ENCODE measurements at regions not wholly inside any gene's neighbourhood (a gene's known extent, or its start where the extent isn't known, plus 50 kb on each side); places are given as distances from the start of the nearest gene placed in this dataset.

GRCh38 chr15:37252530-37252929, 152.2 kb upstream of the MEIS2 start:
- H3K36me3 ChIP-seq (ENCODE audit: control insufficient read depth in 1 of 2, insufficient read depth in 2 of 2, low read length in 2 of 2), result no peaks in the 10 kb centered on the region
- H3K4me1 ChIP-seq (ENCODE audit: control insufficient read depth in 1 of 2, insufficient read depth in 2 of 2, low read length in 2 of 2), result no peaks in the 10 kb centered on the region
- H3K27ac ChIP-seq (ENCODE audit: low read depth, low read length), result no peak overlapping the region
- H3K4me3 ChIP-seq (ENCODE audit: low read depth in 1 of 2, low read length in 2 of 2), result no peak overlapping the region
- no peaks in the 10 kb centered on the region for H3K9me3 ChIP-seq (ENCODE audit: control insufficient read depth in 1 of 2, low read length in 2 of 2)
- no peak overlapping the region for H3K9ac ChIP-seq (ENCODE audit: low read depth in 1 of 2, low read length in 2 of 2)
- no peaks in the 10 kb centered on the region for H3K27me3 ChIP-seq (ENCODE audit: control insufficient read depth in 1 of 2, insufficient read depth in 2 of 2, low read length in 2 of 2)

GRCh38 chr15:37253877-37254276, 153.5 kb upstream of the MEIS2 start:
- Histone ChIP-seq H3K36me3 (ENCODE audit: control insufficient read depth in 1 of 2, insufficient read depth in 2 of 2, low read length in 2 of 2) (no peaks in the 10 kb centered on the region), H3K9ac (ENCODE audit: low read depth in 1 of 2, low read length in 2 of 2) (no peak overlapping the region), H3K4me1 (ENCODE audit: control insufficient read depth in 1 of 2, insufficient read depth in 2 of 2, low read length in 2 of 2) (no peaks in the 10 kb centered on the region), H3K27ac (ENCODE audit: low read depth, low read length) (no peak overlapping the region), H3K9me3 (ENCODE audit: control insufficient read depth in 1 of 2, low read length in 2 of 2) (no peaks in the 10 kb centered on the region), H3K4me3 (ENCODE audit: low read depth in 1 of 2, low read length in 2 of 2) (no peak overlapping the region), H3K27me3 (ENCODE audit: control insufficient read depth in 1 of 2, insufficient read depth in 2 of 2, low read length in 2 of 2) (no peaks in the 10 kb centered on the region)

- Histone ChIP-seq H3K36me3 (ENCODE audit: control insufficient read depth in 1 of 2, insufficient read depth in 2 of 2, low read length in 2 of 2) (no peaks in the 10 kb centered on the region), H3K9me3 (ENCODE audit: control insufficient read depth in 1 of 2, low read length in 2 of 2) (no peaks in the 10 kb centered on the region), H3K4me3 (ENCODE audit: low read depth in 1 of 2, low read length in 2 of 2) (no peak overlapping the region), H3K4me1 (ENCODE audit: control insufficient read depth in 1 of 2, insufficient read depth in 2 of 2, low read length in 2 of 2) (no peaks in the 10 kb centered on the region), H3K27ac (ENCODE audit: low read depth, low read length) (no peak overlapping the region), H3K9ac (ENCODE audit: low read depth in 1 of 2, low read length in 2 of 2) (no peak overlapping the region), H3K27me3 (ENCODE audit: control insufficient read depth in 1 of 2, insufficient read depth in 2 of 2, low read length in 2 of 2) (no peaks in the 10 kb centered on the region)
Measured at GRCh38 chr15:37260255-37260654, 159.9 kb upstream of the MEIS2 start.

- H3K36me3 ChIP-seq (ENCODE audit: control insufficient read depth in 1 of 2, insufficient read depth in 2 of 2, low read length in 2 of 2), result no peaks in the 10 kb centered on the region
- no peak overlapping the region for H3K4me3 ChIP-seq (ENCODE audit: low read depth in 1 of 2, low read length in 2 of 2)
- no peaks in the 10 kb centered on the region for H3K27me3 ChIP-seq (ENCODE audit: control insufficient read depth in 1 of 2, insufficient read depth in 2 of 2, low read length in 2 of 2)
- no peak overlapping the region for H3K27ac ChIP-seq (ENCODE audit: low read depth, low read length)
- H3K9me3 ChIP-seq (ENCODE audit: control insufficient read depth in 1 of 2, low read length in 2 of 2), result no peaks in the 10 kb centered on the region
- no peak overlapping the region for H3K9ac ChIP-seq (ENCODE audit: low read depth in 1 of 2, low read length in 2 of 2)
- no peaks in the 10 kb centered on the region for H3K4me1 ChIP-seq (ENCODE audit: control insufficient read depth in 1 of 2, insufficient read depth in 2 of 2, low read length in 2 of 2)
Measured at GRCh38 chr15:37261685-37262084, 161.3 kb upstream of the MEIS2 start.

- H3K27me3 ChIP-seq (ENCODE audit: control insufficient read depth in 1 of 2, insufficient read depth in 2 of 2, low read length in 2 of 2), result no peaks in the 10 kb centered on the region
- H3K4me3 ChIP-seq (ENCODE audit: low read depth in 1 of 2, low read length in 2 of 2), result no peak overlapping the region
- H3K36me3 ChIP-seq (ENCODE audit: control insufficient read depth in 1 of 2, insufficient read depth in 2 of 2, low read length in 2 of 2), result no peaks in the 10 kb centered on the region
Measured at GRCh38 chr15:37262922-37263608, 162.7 kb upstream of the MEIS2 start.

GRCh38 chr15:37289109-37289765, 188.9 kb upstream of the MEIS2 start:
- no peak overlapping the region for H3K27ac ChIP-seq (ENCODE audit: low read depth, low read length)
- H3K9me3 ChIP-seq (ENCODE audit: control insufficient read depth in 1 of 2, low read length in 2 of 2), result no peaks in the 10 kb centered on the region
- no peak overlapping the region for H3K9ac ChIP-seq (ENCODE audit: low read depth in 1 of 2, low read length in 2 of 2)
- H3K27me3 ChIP-seq (ENCODE audit: control insufficient read depth in 1 of 2, insufficient read depth in 2 of 2, low read length in 2 of 2), result no peaks in the 10 kb centered on the region
- H3K36me3 ChIP-seq (ENCODE audit: control insufficient read depth in 1 of 2, insufficient read depth in 2 of 2, low read length in 2 of 2), result no peaks in the 10 kb centered on the region
- H3K4me3 ChIP-seq (ENCODE audit: low read depth in 1 of 2, low read length in 2 of 2), result no peak overlapping the region
- no peaks in the 10 kb centered on the region for H3K4me1 ChIP-seq (ENCODE audit: control insufficient read depth in 1 of 2, insufficient read depth in 2 of 2, low read length in 2 of 2)

More at GRCh38 chr15:37262922-37263608, 162.7 kb upstream of the MEIS2 start:
- H3K9ac ChIP-seq (ENCODE audit: low read depth in 1 of 2, low read length in 2 of 2), result no peak overlapping the region
- no peaks in the 10 kb centered on the region for H3K4me1 ChIP-seq (ENCODE audit: control insufficient read depth in 1 of 2, insufficient read depth in 2 of 2, low read length in 2 of 2)
- no peak overlapping the region for H3K27ac ChIP-seq (ENCODE audit: low read depth, low read length)
- H3K9me3 ChIP-seq (ENCODE audit: control insufficient read depth in 1 of 2, low read length in 2 of 2), result no peaks in the 10 kb centered on the region

GRCh38 chr15:37291920-37292319, 191.6 kb upstream of the MEIS2 start:
- Histone ChIP-seq H3K9me3 (ENCODE audit: control insufficient read depth in 1 of 2, low read length in 2 of 2) (no peaks in the 10 kb centered on the region), H3K27ac (ENCODE audit: low read depth, low read length) (no peak overlapping the region), H3K4me3 (ENCODE audit: low read depth in 1 of 2, low read length in 2 of 2) (no peak overlapping the region), H3K4me1 (ENCODE audit: control insufficient read depth in 1 of 2, insufficient read depth in 2 of 2, low read length in 2 of 2) (no peaks in the 10 kb centered on the region), H3K9ac (ENCODE audit: low read depth in 1 of 2, low read length in 2 of 2) (no peak overlapping the region), H3K27me3 (ENCODE audit: control insufficient read depth in 1 of 2, insufficient read depth in 2 of 2, low read length in 2 of 2) (no peaks in the 10 kb centered on the region), H3K36me3 (ENCODE audit: control insufficient read depth in 1 of 2, insufficient read depth in 2 of 2, low read length in 2 of 2) (no peaks in the 10 kb centered on the region)

- no peaks in the 10 kb centered on the region for H3K4me1 ChIP-seq (ENCODE audit: control insufficient read depth in 1 of 2, insufficient read depth in 2 of 2, low read length in 2 of 2)
- H3K36me3 ChIP-seq (ENCODE audit: control insufficient read depth in 1 of 2, insufficient read depth in 2 of 2, low read length in 2 of 2), result no peaks in the 10 kb centered on the region
- no peak overlapping the region for H3K9ac ChIP-seq (ENCODE audit: low read depth in 1 of 2, low read length in 2 of 2)
- no peak overlapping the region for H3K27ac ChIP-seq (ENCODE audit: low read depth, low read length)
- H3K9me3 ChIP-seq (ENCODE audit: control insufficient read depth in 1 of 2, low read length in 2 of 2), result no peaks in the 10 kb centered on the region
- no peak overlapping the region for H3K4me3 ChIP-seq (ENCODE audit: low read depth in 1 of 2, low read length in 2 of 2)
- no peaks in the 10 kb centered on the region for H3K27me3 ChIP-seq (ENCODE audit: control insufficient read depth in 1 of 2, insufficient read depth in 2 of 2, low read length in 2 of 2)
Measured at GRCh38 chr15:37298271-37298670, 197.9 kb upstream of the MEIS2 start.

GRCh38 chr15:37339437-37339836, 239.1 kb upstream of the MEIS2 start:
- Histone ChIP-seq H3K27me3 (ENCODE audit: control insufficient read depth in 1 of 2, insufficient read depth in 2 of 2, low read length in 2 of 2) (no peaks in the 10 kb centered on the region), H3K4me1 (ENCODE audit: control insufficient read depth in 1 of 2, insufficient read depth in 2 of 2, low read length in 2 of 2) (no peaks in the 10 kb centered on the region), H3K27ac (ENCODE audit: low read depth, low read length) (no peak overlapping the region), H3K36me3 (ENCODE audit: control insufficient read depth in 1 of 2, insufficient read depth in 2 of 2, low read length in 2 of 2) (no peaks in the 10 kb centered on the region), H3K4me3 (ENCODE audit: low read depth in 1 of 2, low read length in 2 of 2) (no peak overlapping the region), H3K9me3 (ENCODE audit: control insufficient read depth in 1 of 2, low read length in 2 of 2) (no peaks in the 10 kb centered on the region), H3K9ac (ENCODE audit: low read depth in 1 of 2, low read length in 2 of 2) (no peak overlapping the region)

- H3K9ac ChIP-seq (ENCODE audit: low read depth in 1 of 2, low read length in 2 of 2), result no peak overlapping the region
- H3K4me3 ChIP-seq (ENCODE audit: low read depth in 1 of 2, low read length in 2 of 2), result no peak overlapping the region
- no peaks in the 10 kb centered on the region for H3K9me3 ChIP-seq (ENCODE audit: control insufficient read depth in 1 of 2, low read length in 2 of 2)
- H3K36me3 ChIP-seq (ENCODE audit: control insufficient read depth in 1 of 2, insufficient read depth in 2 of 2, low read length in 2 of 2), result no peaks in the 10 kb centered on the region
- no peaks in the 10 kb centered on the region for H3K4me1 ChIP-seq (ENCODE audit: control insufficient read depth in 1 of 2, insufficient read depth in 2 of 2, low read length in 2 of 2)
- H3K27me3 ChIP-seq (ENCODE audit: control insufficient read depth in 1 of 2, insufficient read depth in 2 of 2, low read length in 2 of 2), result no peaks in the 10 kb centered on the region
- no peak overlapping the region for H3K27ac ChIP-seq (ENCODE audit: low read depth, low read length)
Measured at GRCh38 chr15:37339856-37340255, 239.5 kb upstream of the MEIS2 start.

All from duodenal mucosa (tissue), 2 donors.